ENCODE measurements at regions not wholly inside any gene's neighbourhood (a gene's known extent, or its start where the extent isn't known, plus 50 kb on each side); places are given as distances from the start of the nearest gene placed in this dataset.

DNA sequence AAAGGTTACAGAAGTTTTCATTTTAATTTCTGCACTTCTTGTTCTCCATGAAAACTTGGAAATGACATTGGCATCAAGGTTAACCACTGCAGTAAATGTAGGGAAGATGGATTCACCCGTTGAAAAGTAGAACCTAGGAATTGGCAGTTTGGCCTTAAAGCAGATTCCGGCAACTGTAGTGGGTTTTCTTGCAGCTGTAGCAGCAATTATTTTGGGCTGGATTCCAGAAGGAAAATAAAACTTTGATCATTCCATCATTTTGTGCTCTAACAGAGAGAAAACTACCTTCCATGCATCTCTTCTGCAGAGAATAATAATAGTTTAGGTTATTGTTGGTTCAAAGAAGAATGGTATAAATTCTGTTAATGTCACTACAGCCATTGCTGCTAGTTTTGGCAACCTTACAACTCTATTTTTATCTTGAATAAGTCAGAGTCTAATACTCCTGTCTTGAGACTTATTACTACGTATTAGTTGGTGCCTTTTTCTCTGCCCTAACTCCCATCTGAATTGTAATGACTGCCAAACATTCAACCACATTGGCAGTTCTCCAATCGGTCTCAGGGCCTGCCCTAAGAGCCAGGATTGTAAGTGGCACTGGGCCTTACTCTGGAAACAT, 178.1 kb upstream of the PIEZO2 start:
- TF ChIP-seq, protein P1, sequence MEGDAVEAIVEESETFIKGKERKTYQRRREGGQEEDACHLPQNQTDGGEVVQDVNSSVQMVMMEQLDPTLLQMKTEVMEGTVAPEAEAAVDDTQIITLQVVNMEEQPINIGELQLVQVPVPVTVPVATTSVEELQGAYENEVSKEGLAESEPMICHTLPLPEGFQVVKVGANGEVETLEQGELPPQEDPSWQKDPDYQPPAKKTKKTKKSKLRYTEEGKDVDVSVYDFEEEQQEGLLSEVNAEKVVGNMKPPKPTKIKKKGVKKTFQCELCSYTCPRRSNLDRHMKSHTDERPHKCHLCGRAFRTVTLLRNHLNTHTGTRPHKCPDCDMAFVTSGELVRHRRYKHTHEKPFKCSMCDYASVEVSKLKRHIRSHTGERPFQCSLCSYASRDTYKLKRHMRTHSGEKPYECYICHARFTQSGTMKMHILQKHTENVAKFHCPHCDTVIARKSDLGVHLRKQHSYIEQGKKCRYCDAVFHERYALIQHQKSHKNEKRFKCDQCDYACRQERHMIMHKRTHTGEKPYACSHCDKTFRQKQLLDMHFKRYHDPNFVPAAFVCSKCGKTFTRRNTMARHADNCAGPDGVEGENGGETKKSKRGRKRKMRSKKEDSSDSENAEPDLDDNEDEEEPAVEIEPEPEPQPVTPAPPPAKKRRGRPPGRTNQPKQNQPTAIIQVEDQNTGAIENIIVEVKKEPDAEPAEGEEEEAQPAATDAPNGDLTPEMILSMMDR (IDR thresholded peaks at IDR 0.05; ENCODE audit: insufficient read depth, low read length): no peak
- peak; percentile 73 for DNase-seq (ENCODE audit: low read depth)
- no peak overlapping the region for H3K4me3 ChIP-seq (ENCODE audit: low read depth, low read length)

DNA sequence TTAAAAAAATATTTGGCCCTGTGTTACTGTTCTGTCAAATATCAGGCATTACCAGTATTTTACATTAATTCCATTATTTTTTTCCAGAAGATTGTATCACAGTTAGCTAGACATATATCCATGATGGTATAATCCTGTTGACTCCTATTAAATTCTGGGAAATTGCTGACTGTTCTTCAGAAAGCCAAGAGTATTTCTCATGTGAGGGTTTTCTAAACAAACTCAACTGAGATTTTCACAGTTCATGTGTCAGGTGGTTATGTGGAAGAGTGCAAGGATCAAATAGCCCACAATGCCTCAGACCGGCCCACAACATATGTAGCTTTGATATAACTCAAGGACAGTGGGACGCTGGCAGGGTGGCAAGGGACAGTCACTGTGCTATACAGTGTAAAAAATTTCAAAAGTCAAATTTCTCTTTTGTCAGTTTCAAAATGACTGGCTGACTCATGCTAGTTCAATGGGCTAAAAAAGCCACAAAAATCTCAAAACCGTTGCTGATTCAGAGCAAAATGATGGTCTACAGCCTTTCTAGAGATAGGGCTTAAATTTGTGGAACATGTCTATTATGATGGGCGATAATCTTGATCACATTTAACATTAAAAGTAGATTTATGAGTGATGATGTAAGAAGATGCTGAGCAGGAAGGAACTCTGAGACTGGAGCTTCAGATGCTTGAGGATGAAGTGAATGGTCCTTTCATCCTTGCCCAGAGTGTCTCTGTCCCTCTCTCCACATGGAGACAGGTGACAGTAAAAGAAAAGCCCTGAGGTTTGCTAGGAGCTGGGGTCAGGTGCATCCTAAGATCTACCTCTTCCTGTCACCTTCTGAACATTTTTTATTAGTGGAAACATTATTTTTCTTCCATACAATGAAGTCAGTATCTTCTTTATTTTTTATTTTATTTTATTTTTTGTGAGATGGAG, 175.8 kb upstream of the PIEZO2 start:
- TF ChIP-seq, protein P1 (IDR thresholded peaks at IDR 0.05; ENCODE audit: insufficient read depth, low read length): no peak
- H3K4me3 ChIP-seq (ENCODE audit: low read depth, low read length): no peak overlapping the region

DNA sequence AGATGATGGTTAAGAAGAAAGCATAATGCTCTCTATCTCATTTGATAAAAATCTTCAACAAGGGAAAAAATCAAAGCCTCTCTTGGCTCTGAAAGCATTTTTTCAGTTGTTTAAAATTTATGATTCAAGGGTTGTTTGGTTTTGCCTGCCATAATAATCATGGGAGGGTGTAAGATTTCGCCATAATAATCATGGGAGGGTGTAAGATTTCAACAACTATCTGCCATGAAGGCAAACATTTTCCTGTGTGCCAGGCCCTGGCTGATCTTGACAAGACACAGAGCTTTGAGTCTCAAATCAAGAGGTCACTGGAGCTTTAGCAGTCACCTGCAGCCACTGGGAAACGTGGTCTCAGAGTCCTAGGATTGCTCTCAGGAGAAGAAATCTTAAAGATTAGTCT, 175.1 kb upstream of the PIEZO2 start:
- peak; percentile 72 for DNase-seq (ENCODE audit: low read depth)
- no peak overlapping the region for H3K4me3 ChIP-seq (ENCODE audit: low read depth, low read length)
- TF ChIP-seq, protein P1 (IDR thresholded peaks at IDR 0.05; ENCODE audit: insufficient read depth, low read length): no peak

More for the DNA sequence above, 175.8 kb upstream of the PIEZO2 start:
- peak; percentile 89 for DNase-seq (ENCODE audit: low read depth)

DNA sequence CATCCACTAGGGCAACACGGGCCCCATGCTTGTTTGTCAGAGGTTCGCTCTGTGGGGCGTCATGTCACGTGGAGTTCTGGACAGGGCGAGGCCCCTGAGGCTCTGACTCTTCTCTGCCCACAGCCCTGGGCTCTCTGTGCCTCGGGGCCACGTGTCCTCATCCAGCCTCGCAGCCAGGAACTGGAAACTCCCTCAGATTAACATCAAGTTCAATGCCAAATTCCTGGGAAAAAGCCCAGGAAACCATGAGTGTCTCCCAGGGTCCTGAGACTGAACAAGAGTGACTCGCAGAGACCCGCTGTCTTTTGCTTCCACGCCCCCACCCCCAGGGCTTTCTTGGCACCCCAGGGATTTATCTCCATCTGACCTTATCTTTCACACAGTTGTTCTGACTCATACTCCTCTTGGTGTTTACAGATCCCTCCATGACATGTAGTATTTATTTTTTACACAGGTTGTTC, 174.0 kb upstream of the PIEZO2 start:
- no peak overlapping the region for H3K4me3 ChIP-seq (ENCODE audit: low read depth, low read length)
- TF ChIP-seq, protein P1 (IDR thresholded peaks at IDR 0.05; ENCODE audit: insufficient read depth, low read length): no peak
- DNase-seq (ENCODE audit: low read depth): peak; percentile 83

DNA sequence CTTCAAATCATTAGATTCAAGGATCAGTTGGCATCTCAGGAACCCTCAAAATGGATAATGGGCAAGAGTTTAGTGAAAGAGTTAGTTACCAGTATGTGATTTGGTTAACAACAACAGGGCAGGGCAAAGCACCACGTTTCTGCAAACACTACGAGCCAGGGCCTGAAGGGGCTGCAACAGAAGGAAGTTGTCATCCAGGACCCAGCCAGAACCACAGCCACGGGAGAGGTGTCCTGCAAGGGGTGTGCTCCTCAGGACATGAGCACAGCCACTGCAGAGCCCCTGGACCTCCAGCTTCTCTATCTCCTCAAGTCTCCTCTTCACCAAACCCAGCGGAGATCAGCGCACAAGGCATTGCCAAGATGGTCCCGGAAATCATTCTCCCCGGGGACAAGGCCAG, 173.3 kb upstream of the PIEZO2 start:
- TF ChIP-seq, protein P1 (IDR thresholded peaks at IDR 0.05; ENCODE audit: insufficient read depth, low read length): no peak
- no peak overlapping the region for H3K4me3 ChIP-seq (ENCODE audit: low read depth, low read length)
- no peak for DNase-seq (ENCODE audit: low read depth)

DNA sequence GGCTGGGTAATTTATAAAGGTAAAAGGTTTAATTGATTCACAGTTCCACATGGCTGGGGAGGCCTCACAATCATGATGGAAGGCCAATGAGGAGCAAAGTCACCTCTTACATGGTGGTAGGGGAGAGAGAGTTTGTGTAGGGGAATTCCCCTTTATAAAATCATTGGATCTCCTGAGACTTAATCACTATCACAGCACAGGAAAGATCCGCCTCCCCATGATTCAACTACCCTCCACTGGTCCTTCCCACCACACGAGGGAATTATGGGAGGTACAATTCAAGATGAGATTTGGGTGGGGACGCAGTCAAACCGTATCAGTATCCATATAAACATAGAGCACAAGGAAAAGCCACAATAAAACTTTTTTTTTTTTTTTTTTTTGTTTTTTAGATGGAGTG, 172.6 kb upstream of the PIEZO2 start:
- DNase-seq (ENCODE audit: low read depth): no peak
- TF ChIP-seq, protein P1 (IDR thresholded peaks at IDR 0.05; ENCODE audit: insufficient read depth, low read length): no peak
- H3K4me3 ChIP-seq (ENCODE audit: low read depth, low read length): no peak overlapping the region

Measured in fibroblast of the aortic adventitia (primary cell).